BJ (cell line): ENCODE measurements at regions not wholly inside any gene's neighbourhood (a gene's known extent, or its start where the extent isn't known, plus 50 kb on each side); places are given as distances from the start of the nearest gene placed in this dataset.

Experiments
- CTCF ChIA-PET: fragments of 350-600 bp; formaldehyde crosslinking; extraction: SDS; loops from one replicate; lab custom pipeline; 2021; ENCODE audit warnings: antibody characterized with exemption, inconsistent platforms; lab: Yijun Ruan, JAX
- POLR2A ChIA-PET: fragments of 300-600 bp; sonication (Branson Sonifier 250); formaldehyde crosslinking; extraction: SDS; loops from one replicate; lab custom pipeline; 2021; ENCODE audit warnings: antibody characterized with exemption; lab: Charles Lee
- DNase-seq: peaks from one replicate; pipeline ENCODE4 v3.0.0-alpha.2; 2011; ENCODE audit warnings: low read depth
- H3K27me3 ChIP-seq: 2 replicates; pipeline ENCODE4 v1.6.0; 2011; ENCODE audit warnings: low read length; ENCODE audit not compliant: control insufficient read depth, insufficient read depth
- H3K36me3 ChIP-seq: 2 replicates; pipeline ENCODE4 v1.5.1; 2011; ENCODE audit warnings: low read length; ENCODE audit not compliant: control insufficient read depth, insufficient read depth
- H3K4me3 ChIP-seq: 2 replicates; pipeline ENCODE4 v1.5.1; 2011; ENCODE audit warnings: low read depth, mild to moderate bottlenecking, control low read depth, low read length
- TF ChIP-seq, protein P1 (sequence below): IDR thresholded peaks from 2 replicates; pipeline ENCODE4 v1.5.1; 2011; ENCODE audit warnings: low read depth, mild to moderate bottlenecking, control low read depth, inconsistent platforms, low read length, moderate library complexity; ENCODE audit not compliant: insufficient read depth

DNA sequence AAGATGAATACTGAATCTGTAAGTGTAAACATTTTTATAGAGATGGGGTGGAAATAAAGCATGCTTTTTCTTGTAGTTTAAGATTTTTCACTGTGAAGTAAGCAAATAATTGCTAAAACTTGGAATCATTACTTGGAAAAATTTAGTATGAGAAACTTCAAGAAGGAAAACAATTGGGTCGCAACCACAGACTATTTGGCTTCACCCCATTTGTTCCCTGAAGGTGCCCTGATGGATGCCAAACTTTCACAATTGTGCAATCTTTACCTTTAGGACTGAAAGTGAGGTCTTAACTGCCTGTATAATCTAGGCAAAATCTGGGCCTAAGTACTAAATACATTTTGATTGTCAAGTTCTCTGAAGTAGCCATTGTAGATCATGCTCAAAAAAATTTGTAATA lies 330.1 kb downstream of the HDGFL1 start:
- no peak for DNase-seq
- TF ChIP-seq, protein P1, sequence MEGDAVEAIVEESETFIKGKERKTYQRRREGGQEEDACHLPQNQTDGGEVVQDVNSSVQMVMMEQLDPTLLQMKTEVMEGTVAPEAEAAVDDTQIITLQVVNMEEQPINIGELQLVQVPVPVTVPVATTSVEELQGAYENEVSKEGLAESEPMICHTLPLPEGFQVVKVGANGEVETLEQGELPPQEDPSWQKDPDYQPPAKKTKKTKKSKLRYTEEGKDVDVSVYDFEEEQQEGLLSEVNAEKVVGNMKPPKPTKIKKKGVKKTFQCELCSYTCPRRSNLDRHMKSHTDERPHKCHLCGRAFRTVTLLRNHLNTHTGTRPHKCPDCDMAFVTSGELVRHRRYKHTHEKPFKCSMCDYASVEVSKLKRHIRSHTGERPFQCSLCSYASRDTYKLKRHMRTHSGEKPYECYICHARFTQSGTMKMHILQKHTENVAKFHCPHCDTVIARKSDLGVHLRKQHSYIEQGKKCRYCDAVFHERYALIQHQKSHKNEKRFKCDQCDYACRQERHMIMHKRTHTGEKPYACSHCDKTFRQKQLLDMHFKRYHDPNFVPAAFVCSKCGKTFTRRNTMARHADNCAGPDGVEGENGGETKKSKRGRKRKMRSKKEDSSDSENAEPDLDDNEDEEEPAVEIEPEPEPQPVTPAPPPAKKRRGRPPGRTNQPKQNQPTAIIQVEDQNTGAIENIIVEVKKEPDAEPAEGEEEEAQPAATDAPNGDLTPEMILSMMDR: no peak
- ChIA-PET CTCF (no interaction called here), POLR2A (no interaction called here)
- H3K36me3 ChIP-seq: no peaks in the 10 kb centered on the region
- no peak overlapping the region for H3K4me3 ChIP-seq
- no peaks in the 10 kb centered on the region for H3K27me3 ChIP-seq

DNA sequence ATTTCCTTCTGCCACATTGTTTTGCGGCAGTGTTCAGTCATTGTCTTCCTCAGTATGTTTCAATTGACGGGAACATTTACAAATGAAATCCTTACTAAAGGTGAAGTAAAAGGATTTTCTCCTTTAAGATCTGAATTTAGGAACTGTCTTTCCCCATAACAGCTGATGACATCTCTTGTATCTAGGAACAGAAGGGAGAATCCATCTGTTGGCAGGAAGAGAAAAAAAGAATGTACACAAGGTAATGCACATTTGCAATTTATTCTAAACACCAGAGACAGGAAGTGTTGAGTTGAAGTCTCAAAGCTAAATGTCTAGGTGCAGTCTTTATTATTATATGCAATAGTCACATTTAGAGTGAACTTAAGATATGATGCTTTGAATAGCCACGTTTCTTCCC lies 334.5 kb downstream of the HDGFL1 start:
- H3K27me3 ChIP-seq: no peaks in the 10 kb centered on the region
- TF ChIP-seq, protein P1: no peak
- no peaks in the 10 kb centered on the region for H3K36me3 ChIP-seq
- POLR2A ChIA-PET: no interaction called here
- CTCF ChIA-PET: no interaction called here
- H3K4me3 ChIP-seq: no peak overlapping the region
- no peak for DNase-seq

DNA sequence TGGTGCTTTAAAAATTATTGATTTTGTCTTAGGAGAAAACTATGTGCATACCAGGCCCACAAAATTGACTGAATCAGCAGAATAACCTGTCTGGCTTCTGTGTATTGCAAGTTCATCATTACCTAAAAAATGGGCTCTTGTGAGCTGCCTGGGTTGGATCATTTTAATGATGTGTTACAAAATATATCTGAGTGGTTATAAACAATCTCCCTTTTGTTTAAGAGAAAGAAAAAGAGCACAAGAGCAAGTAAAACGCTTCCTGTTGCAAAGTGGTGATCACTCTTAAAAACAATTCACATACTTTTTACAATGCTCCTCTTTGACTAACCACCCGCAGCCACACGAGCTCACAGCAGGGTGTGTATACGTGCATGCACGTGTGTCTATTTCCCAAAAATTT lies 335.1 kb downstream of the HDGFL1 start:
- Histone ChIP-seq H3K27me3 (no peaks in the 10 kb centered on the region), H3K36me3 (no peaks in the 10 kb centered on the region), H3K4me3 (no peak overlapping the region)
- ChIA-PET CTCF (no interaction called here), POLR2A (no interaction called here)
- TF ChIP-seq, protein P1: no peak
- DNase-seq: no peak

DNA sequence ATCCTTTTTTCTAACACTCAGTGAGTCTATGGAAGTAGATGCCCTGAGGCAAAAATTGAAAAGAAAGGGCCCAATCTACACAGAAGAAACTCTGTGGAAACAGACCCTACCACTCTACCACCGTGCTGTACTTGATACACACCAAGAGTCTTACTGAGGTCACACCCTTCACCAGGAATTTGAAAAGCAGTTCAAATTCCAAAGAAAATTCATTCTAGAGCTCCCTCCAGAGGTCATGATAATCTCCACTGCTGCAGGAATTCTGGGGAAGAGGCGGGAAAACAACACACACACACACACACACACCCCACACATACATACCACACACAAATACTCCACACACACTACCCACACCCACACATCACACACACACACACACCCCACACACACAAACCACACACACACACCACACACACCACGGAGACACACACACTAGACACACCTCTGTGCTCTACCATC lies 336.8 kb downstream of the HDGFL1 start:
- Histone ChIP-seq H3K27me3 (no peaks in the 10 kb centered on the region), H3K36me3 (no peaks in the 10 kb centered on the region), H3K4me3 (no peak overlapping the region)
- DNase-seq: no peak
- TF ChIP-seq, protein P1: peak; percentile 36
- ChIA-PET POLR2A (no interaction called here), CTCF (interaction anchor here (0.7 to 2.4 kb wide), 9 partner anchors 9 to 1742 kb away, joined by 3 to 10 read pairs (median 4); no protein-coding TSS in a partner anchor)

DNA sequence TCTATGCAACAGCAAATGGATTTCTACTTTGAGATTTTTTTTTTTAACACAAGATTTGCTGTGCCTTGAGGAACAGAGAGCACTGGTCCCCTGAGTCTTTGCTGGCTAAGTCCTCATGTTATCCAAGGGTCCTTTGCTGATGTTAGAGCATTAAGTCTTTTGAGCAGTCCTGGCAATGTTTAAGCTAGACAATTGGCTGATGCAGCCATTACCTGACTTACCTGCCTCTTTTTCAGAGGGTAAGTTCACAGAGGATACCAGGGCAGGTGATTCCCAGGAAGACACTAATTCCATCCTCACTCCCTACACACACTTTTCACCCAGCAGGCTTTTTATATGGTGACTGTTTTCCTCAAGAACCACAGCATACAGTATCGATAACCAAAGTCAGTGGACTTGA lies 337.7 kb downstream of the HDGFL1 start:
- Histone ChIP-seq H3K27me3 (no peaks in the 10 kb centered on the region), H3K4me3 (no peak overlapping the region), H3K36me3 (no peaks in the 10 kb centered on the region)
- DNase-seq: no peak
- TF ChIP-seq, protein P1: no peak
- ChIA-PET CTCF (interaction anchor here (0.7 to 2.4 kb wide), 10 partner anchors 9 to 1743 kb away, joined by 3 to 10 read pairs (median 4); no protein-coding TSS in a partner anchor), POLR2A (interaction anchor here (0.7 kb wide), 1 partner anchor 74 kb away, joined by 4 read pairs; no protein-coding TSS in a partner anchor)
